ENCODE measurements at regions not wholly inside any gene's neighbourhood (a gene's known extent, or its start where the extent isn't known, plus 50 kb on each side); places are given as distances from the start of the nearest gene placed in this dataset.

DNA sequence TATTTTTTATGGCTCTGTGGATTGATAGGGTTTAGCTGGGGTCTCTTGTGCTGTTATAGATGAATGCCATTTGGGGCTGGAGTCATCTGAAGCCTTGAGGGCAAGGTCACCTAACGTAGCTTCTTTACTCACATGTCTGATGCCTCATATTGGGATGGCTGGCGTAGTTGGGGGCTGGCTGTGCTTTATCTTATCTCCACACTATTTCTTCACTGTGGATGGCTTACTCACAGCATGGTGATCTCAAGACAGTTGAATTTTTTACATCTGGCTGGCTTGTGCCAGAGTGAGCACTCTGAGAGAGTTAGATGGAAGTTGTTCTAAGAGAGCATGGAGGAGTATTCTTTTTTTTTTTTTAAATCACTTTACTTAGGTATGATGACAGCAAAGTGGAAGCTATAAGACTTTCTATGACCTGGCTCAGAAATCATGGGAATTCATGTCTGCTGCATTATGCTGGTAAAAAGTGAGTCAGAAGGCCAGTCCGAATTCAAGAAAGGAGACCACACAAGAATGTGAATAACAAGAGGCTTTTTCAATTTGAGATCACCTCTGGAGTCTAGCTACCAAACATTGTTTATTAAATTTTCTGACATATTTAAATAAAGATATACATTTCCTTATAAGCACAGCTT is 252.4 kb upstream of the TPK1 start:
- CTCF ChIA-PET: no interaction called here
- TF ChIP-seq, protein P1, sequence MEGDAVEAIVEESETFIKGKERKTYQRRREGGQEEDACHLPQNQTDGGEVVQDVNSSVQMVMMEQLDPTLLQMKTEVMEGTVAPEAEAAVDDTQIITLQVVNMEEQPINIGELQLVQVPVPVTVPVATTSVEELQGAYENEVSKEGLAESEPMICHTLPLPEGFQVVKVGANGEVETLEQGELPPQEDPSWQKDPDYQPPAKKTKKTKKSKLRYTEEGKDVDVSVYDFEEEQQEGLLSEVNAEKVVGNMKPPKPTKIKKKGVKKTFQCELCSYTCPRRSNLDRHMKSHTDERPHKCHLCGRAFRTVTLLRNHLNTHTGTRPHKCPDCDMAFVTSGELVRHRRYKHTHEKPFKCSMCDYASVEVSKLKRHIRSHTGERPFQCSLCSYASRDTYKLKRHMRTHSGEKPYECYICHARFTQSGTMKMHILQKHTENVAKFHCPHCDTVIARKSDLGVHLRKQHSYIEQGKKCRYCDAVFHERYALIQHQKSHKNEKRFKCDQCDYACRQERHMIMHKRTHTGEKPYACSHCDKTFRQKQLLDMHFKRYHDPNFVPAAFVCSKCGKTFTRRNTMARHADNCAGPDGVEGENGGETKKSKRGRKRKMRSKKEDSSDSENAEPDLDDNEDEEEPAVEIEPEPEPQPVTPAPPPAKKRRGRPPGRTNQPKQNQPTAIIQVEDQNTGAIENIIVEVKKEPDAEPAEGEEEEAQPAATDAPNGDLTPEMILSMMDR (IDR thresholded peaks at IDR 0.05; ENCODE audit: control extremely low read depth, extremely low read depth, low read depth, missing control alignments): no peak
- DNase-seq (ENCODE audit: extremely low spot score): no peak
- POLR2A ChIA-PET: no interaction called here

DNA sequence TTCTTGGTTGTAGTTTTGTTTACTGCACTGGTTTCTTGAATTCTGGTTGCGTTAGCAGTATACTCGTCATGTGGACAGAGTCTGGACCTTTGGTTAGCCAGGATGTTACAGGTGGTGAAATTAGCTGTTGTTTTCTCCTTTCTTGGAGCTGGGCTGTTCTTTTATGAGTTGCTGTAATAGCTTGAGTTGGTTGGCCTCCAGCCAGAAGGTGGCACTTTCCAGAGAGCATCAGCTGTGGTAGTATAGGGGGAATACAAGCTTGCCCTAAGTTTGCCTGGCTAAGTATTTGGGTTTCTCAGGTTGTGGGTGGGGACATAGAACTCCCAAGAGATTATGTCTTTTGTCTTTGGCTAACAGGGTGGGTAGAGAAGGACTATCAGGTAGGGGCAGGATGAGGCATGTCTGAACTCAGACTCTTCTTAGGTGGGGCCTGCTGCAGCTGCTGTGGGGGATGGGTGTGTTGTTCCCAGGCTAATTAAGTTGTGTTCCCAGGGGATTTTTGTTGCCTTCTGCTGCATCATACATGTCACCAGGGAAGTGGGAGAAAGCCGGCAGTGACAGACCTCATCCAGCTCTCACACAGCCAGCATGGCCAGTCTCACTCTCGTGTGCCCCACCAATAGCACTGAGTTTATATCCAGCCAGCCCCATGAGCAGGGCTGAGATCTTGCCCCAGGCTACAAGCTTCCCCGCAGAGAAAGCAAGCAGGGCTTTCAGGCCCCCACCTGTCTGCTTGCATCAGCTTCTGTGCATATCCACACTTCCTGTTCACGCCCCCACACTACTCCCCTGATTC is 246.7 kb upstream of the TPK1 start:
- ChIA-PET POLR2A (no interaction called here), CTCF (interaction anchor here (1.2 to 1.5 kb wide), 3 partner anchors 17 to 39 kb away, joined by 3 to 4 read pairs (median 3); no protein-coding TSS in a partner anchor)
- TF ChIP-seq, protein P1 (IDR thresholded peaks at IDR 0.05; ENCODE audit: control extremely low read depth, extremely low read depth, low read depth, missing control alignments): no peak
- DNase-seq (ENCODE audit: extremely low spot score): no peak

DNA sequence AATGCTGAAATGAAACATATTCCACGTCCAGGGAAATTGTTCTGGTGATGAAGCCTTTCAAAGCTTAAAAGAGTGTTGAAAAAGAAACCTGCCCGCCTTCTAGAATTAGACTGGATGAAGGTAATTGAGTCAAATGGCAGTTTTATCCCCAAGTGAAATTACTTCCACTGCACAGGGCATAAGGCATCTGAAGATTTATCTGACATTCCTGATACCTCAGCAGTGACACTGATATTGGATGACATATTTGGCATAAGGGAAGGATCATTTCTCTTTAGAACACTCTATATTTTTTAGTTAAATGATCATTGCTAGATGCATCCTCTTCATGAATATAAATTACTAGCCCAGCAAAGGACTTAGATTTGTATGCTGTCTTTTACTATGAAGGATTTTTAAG is 229.6 kb upstream of the TPK1 start:
- CTCF ChIA-PET: no interaction called here
- TF ChIP-seq, protein P1 (IDR thresholded peaks at IDR 0.05; ENCODE audit: control extremely low read depth, extremely low read depth, low read depth, missing control alignments): no peak
- no peak for DNase-seq (ENCODE audit: extremely low spot score)
- POLR2A ChIA-PET: no interaction called here

DNA sequence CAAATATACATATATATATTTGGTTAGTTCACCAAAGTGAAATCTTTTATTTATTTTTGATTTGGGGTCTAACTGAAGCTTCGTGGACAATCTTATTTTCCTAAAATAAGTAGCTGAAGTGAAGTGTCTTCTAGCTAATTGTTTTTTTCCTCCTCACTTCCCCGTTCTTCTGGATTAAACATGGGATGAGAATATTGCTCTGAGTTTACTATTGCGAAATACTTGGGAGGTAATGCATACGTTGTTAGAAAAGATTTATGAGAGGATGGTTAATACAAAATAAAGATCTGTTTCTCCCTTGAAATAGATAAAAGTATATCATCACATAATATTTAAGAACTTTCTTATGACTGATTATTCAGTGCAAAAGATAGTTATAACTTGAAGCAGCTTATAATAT is 228.3 kb upstream of the TPK1 start:
- ChIA-PET CTCF (interaction anchor here (0.9 to 1.1 kb wide), 2 partner anchors 11 to 18 kb away, joined by 3 read pairs; no protein-coding TSS in a partner anchor), POLR2A (no interaction called here)
- TF ChIP-seq, protein P1 (IDR thresholded peaks at IDR 0.05; ENCODE audit: control extremely low read depth, extremely low read depth, low read depth, missing control alignments): no peak
- DNase-seq (ENCODE audit: extremely low spot score): no peak

DNA sequence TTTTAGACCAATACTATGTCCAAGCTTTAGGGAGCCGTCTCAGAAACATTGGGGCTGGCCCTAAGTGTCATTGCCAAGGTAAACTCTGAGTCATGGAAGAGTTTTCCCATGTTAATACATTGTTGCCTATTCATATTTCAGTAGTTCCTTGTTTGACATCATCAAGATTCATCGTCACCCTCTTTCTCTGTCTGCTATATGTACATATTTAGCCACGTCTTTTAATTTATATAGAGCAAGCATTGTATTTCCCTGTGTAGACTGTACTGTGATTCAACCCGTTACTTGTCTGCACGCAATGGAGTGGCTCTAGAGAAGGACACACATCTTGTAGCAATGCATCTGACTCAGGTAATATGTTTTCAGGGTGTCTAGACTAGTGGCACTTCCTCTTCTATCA is 217.9 kb upstream of the TPK1 start:
- ChIA-PET CTCF (interaction anchor here (0.7 to 1.2 kb wide), 3 partner anchors 10 to 12 kb away, joined by 3 read pairs; no protein-coding TSS in a partner anchor), POLR2A (no interaction called here)
- TF ChIP-seq, protein P1 (IDR thresholded peaks at IDR 0.05; ENCODE audit: control extremely low read depth, extremely low read depth, low read depth, missing control alignments): no peak
- no peak for DNase-seq (ENCODE audit: extremely low spot score)

DNA sequence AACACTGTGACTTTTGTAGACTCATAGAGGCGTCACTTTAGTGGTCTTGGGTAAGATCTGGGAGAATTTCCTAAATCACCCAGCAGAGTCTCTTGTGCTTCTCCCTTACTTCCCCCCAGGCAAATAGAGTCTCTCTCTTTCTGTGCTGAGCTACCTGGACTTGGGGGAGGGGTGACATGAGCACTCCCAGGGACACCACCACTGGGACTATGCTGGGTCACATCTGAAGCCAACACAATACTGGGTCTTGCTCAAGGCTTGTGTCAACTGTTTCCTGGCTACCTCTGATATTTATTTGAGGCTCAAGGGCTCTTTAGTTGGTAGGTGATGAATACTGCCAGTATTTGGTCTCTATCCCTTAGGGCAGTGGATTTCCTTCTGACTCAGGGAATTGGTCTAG is 214.6 kb upstream of the TPK1 start:
- ChIA-PET POLR2A (no interaction called here), CTCF (interaction anchor here (0.8 to 1.9 kb wide), 3 partner anchors 8 to 35 kb away, joined by 3 to 5 read pairs (median 4); no protein-coding TSS in a partner anchor)
- TF ChIP-seq, protein P1 (IDR thresholded peaks at IDR 0.05; ENCODE audit: control extremely low read depth, extremely low read depth, low read depth, missing control alignments): no peak
- no peak for DNase-seq (ENCODE audit: extremely low spot score)

Measured in GM10248 (cell line).